HepG2 (cell line): ENCODE measurements at regions not wholly inside any gene's neighbourhood (a gene's known extent, or its start where the extent isn't known, plus 50 kb on each side); places are given as distances from the start of the nearest gene placed in this dataset.

Experiments used
- ATAC-seq: fragments of 200-7000 bp; cut with Tn5 transposase; 3 replicates; pipeline ENCODE4 v1.9.1; 2020; ENCODE audit warnings: mild to moderate bottlenecking, moderate library complexity
- BruUV-seq: library from RNA; stranded (reverse); fragments of 400-500 nt; replicated peaks from 2 replicates; lab custom pipeline; 2021; lab: Mats Ljungman, UMichigan
- CTCF ChIA-PET: fragments of 300-600 bp; formaldehyde crosslinking; extraction: SDS; loops from one replicate; lab custom pipeline; 2021; ENCODE audit warnings: low total read pairs, inconsistent platforms, low intra/inter-chr PET ratio; lab: Yijun Ruan, JAX
- POLR2A ChIA-PET: fragments of 350-600 bp; sonication (Branson Sonifier 250); formaldehyde crosslinking; loops from one replicate; lab custom pipeline; 2020; ENCODE audit warnings: antibody characterized with exemption, inconsistent platforms; lab: Yijun Ruan, JAX
- DNase-seq: peaks from one replicate; pipeline ENCODE4 v3.0.0-alpha.2; 2015; ENCODE audit warnings: low spot score
- FAIRE-seq: peaks from 3 replicates; lab custom pipeline; 2011; peaks lifted over from hg19 to GRCh38; lab: Jason Lieb, UNC
- H2AFZ ChIP-seq: one replicate; pipeline ENCODE4 v1.6.1; 2011; ENCODE audit warnings: low read length, inconsistent platforms
- H3K27ac ChIP-seq: fragments of 300-600 bp; 3 replicates; pipeline ENCODE4 v1.8.0; 2011; ENCODE audit warnings: mixed run types, mild to moderate bottlenecking, mixed read lengths, low read length, inconsistent platforms; ENCODE audit not compliant: insufficient read depth; ENCODE audit errors: extremely low read length
- H3K27me3 ChIP-seq, 2 experiments: fragments of 200-600 bp in 1 of 2; 2 replicates in 1 of 2; 3 replicates in 1 of 2; pipeline versions ENCODE4 v1.6.0 to v1.8.0; 2011; ENCODE audit warnings: low read length in 2 of 2, mild to moderate bottlenecking in 2 of 2, moderate library complexity in 2 of 2, inconsistent platforms in 1 of 2; ENCODE audit not compliant: insufficient read depth in 2 of 2, control insufficient read depth in 1 of 2
- H3K36me3 ChIP-seq, 2 experiments: fragments of 200-600 bp in 1 of 2; replicated peaks in 1 of 2; 2 replicates in 1 of 2; 3 replicates in 1 of 2; pipeline versions ENCODE4 v1.5.1 to v1.8.0; 2011; ENCODE audit warnings: low read length in 2 of 2, inconsistent platforms in 1 of 2; ENCODE audit not compliant: insufficient read depth in 2 of 2, control insufficient read depth in 1 of 2
- H3K4me1 ChIP-seq: 2 replicates; pipeline ENCODE4 v1.5.1; 2012; ENCODE audit warnings: low read length, inconsistent platforms; ENCODE audit not compliant: insufficient read depth
- H3K4me2 ChIP-seq: 2 replicates; pipeline ENCODE4 v1.6.0; 2011; ENCODE audit warnings: low read depth, low read length, inconsistent platforms
- H3K4me3 ChIP-seq, 3 experiments: fragments of 200-600 bp in 1 of 3; sonication (generic), shearing (Covaris generic) in 1 of 3; replicated peaks in 1 of 3; 2 replicates each; pipeline ENCODE4 v1.5.1; 2011 to 2016; ENCODE audit warnings: low read length in 3 of 3, inconsistent platforms in 2 of 3, low read depth in 2 of 3, mild to moderate bottlenecking in 2 of 3, control low read depth in 1 of 3, mixed read lengths in 1 of 3; ENCODE audit not compliant: insufficient read depth in 1 of 3
- H3K79me2 ChIP-seq: one replicate; pipeline ENCODE4 v1.6.1; 2011; ENCODE audit warnings: low read length, inconsistent platforms; ENCODE audit not compliant: insufficient read depth
- H3K9ac ChIP-seq: 2 replicates; pipeline ENCODE4 v1.6.0; 2011; ENCODE audit warnings: mild to moderate bottlenecking, low read depth, low read length, inconsistent platforms; ENCODE audit not compliant: insufficient read depth
- H3K9me3 ChIP-seq: 2 replicates; pipeline ENCODE4 v1.5.1; 2012; ENCODE audit warnings: mild to moderate bottlenecking, low read length
- H4K20me1 ChIP-seq: 2 replicates; pipeline ENCODE4 v1.6.0; 2011; ENCODE audit warnings: inconsistent platforms, mild to moderate bottlenecking, low read length, moderate library complexity; ENCODE audit not compliant: insufficient read depth
- CBX5 ChIP-seq: sonication (generic); formaldehyde crosslinking; IDR thresholded peaks from 2 replicates; pipeline ENCODE4 v1.4.0; 2020; ENCODE audit warnings: missing genetic modification reagents, borderline replicate concordance
- RBM39 ChIP-seq: fragments of 200-400 bp; formaldehyde crosslinking; IDR thresholded peaks from one replicate; pipeline ENCODE4 v1.6.1; 2018; ENCODE audit warnings: antibody characterized with exemption, mild to moderate bottlenecking, low read depth, low read length; ENCODE audit not compliant: poor library complexity, severe bottlenecking
- ZNF367 ChIP-seq: sonication (generic); formaldehyde crosslinking; IDR thresholded peaks from 2 replicates; pipeline ENCODE4 v1.4.0; 2020; ENCODE audit warnings: missing genetic modification reagents, borderline replicate concordance
- ZNF431 ChIP-seq: sonication (generic); formaldehyde crosslinking; IDR thresholded peaks from 2 replicates; pipeline ENCODE4 v1.9.0; 2022; ENCODE audit warnings: missing genetic modification reagents, low read depth, mild to moderate bottlenecking, borderline replicate concordance
- WGBS: methylation state at CpG from one replicate; pipeline ENCODE4 v1.1.6; 2017; ENCODE audit warnings: low lambda C conversion rate; 5-methylcytosine and 5-hydroxymethylcytosine counted together
- in situ Hi-C: cut with HindIII; loops from 2 replicates; pipeline ENCODE4 v1.10.0; 2017; ENCODE audit warnings: low pct_unique_long_range_greater_than_20kb; ENCODE audit not compliant: extremely low pct_ligation_motif_present
- intact Hi-C: fragments of 100-400 bp; cut with micrococcal nuclease; formaldehyde crosslinking; loops from one replicate; pipeline ENCODE4 v1.10.0; 2022; ENCODE audit not compliant: unreplicated experiment
- TF ChIP-seq, protein P1 (sequence below): sonication (generic); formaldehyde crosslinking; IDR thresholded peaks from 2 replicates; pipeline ENCODE4 v1.4.0; 2020; ENCODE audit warnings: low read depth, mild to moderate bottlenecking, missing genetic modification reagents
- TF ChIP-seq, protein P2 (sequence below): sonication (generic); formaldehyde crosslinking; IDR thresholded peaks from 2 replicates; pipeline ENCODE4 v1.4.0; 2020; ENCODE audit warnings: missing genetic modification reagents
- TF ChIP-seq, protein P3 (sequence below), 2 experiments: sonication (generic) in 1 of 2; formaldehyde crosslinking in 1 of 2; IDR thresholded peaks; 2 replicates each; pipeline versions ENCODE4 v1.6.1 to v1.9.0; 2014 to 2022; ENCODE audit warnings: antibody characterized with exemption in 1 of 2, borderline replicate concordance in 1 of 2, inconsistent platforms in 1 of 2, low read depth in 1 of 2, missing genetic modification reagents in 1 of 2
- TF ChIP-seq, protein P4 (sequence below): IDR thresholded peaks from 2 replicates; pipeline ENCODE4 v1.6.1; 2016; ENCODE audit warnings: control low read depth

DNA sequence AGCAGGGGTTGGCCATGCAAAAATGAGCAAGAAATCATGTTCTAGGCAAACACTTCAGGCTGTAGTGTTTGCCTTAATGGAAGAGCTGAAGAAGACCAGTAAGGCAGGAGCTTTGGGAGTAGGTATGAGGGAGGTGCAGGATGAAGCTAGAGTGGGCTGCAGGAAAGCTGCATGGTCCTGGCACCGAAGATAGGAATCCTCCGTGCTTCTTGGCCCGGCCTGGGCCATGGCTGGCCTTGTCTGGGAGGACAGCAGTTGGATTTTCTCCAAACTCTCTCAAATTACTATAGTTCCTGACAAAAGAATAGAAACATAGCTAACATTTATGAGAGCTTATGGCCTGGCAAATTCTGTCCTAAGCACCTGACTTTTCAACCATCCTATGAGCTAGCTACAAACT is 116.5 kb downstream of the UCHL1 start:
- intact Hi-C loops, result no loop called here
- H3K4me1 ChIP-seq, result no peaks in the 10 kb centered on the region
- FAIRE-seq (no peak), ATAC-seq (no peak), DNase-seq (no peak)
- CTCF ChIA-PET, result no interaction called here
- no TSS peak for BruUV-seq
- H3K27me3 ChIP-seq, result peaks cover 0 to 13% of the 10 kb centered on the region in 2 experiments; a peak in 1 of 5 replicates
- H3K9me3 ChIP-seq, result no peaks in the 10 kb centered on the region
- POLR2A ChIA-PET, result no interaction called here
- H4K20me1 ChIP-seq, result no peaks in the 10 kb centered on the region
- no peaks in the 10 kb centered on the region for H3K79me2 ChIP-seq
- H3K36me3 ChIP-seq, result no peaks in the 10 kb centered on the region
- no peak overlapping the region for H3K4me3 ChIP-seq
- in situ Hi-C loops, result no loop called here
- H3K9ac ChIP-seq, result no peak overlapping the region
- no peak overlapping the region for H2AFZ ChIP-seq
- H3K27ac ChIP-seq, result no peak overlapping the region
- 6% methylated on average over 3 of the region's 3 CpGs for WGBS
- no peak overlapping the region for H3K4me2 ChIP-seq
- TF ChIP-seq RBM39 (no peak), CBX5 (CRISPR knock-in tag) (no peak), ZNF431 (CRISPR knock-in tag) (no peak), ZNF367 (CRISPR knock-in tag) (no peak)
- TF ChIP-seq, protein P1, sequence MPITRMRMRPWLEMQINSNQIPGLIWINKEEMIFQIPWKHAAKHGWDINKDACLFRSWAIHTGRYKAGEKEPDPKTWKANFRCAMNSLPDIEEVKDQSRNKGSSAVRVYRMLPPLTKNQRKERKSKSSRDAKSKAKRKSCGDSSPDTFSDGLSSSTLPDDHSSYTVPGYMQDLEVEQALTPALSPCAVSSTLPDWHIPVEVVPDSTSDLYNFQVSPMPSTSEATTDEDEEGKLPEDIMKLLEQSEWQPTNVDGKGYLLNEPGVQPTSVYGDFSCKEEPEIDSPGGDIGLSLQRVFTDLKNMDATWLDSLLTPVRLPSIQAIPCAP (CRISPR knock-in tag), result no peak
- TF ChIP-seq, protein P2, sequence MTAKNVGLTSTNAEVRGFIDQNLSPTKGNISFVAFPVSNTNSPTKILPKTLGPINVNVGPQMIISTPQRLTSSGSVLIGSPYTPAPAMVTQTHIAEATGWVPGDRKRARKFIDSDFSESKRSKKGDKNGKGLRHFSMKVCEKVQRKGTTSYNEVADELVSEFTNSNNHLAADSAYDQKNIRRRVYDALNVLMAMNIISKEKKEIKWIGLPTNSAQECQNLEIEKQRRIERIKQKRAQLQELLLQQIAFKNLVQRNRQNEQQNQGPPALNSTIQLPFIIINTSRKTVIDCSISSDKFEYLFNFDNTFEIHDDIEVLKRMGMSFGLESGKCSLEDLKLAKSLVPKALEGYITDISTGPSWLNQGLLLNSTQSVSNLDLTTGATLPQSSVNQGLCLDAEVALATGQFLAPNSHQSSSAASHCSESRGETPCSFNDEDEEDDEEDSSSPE (CRISPR knock-in tag), result no peak
- TF ChIP-seq, protein P3, sequence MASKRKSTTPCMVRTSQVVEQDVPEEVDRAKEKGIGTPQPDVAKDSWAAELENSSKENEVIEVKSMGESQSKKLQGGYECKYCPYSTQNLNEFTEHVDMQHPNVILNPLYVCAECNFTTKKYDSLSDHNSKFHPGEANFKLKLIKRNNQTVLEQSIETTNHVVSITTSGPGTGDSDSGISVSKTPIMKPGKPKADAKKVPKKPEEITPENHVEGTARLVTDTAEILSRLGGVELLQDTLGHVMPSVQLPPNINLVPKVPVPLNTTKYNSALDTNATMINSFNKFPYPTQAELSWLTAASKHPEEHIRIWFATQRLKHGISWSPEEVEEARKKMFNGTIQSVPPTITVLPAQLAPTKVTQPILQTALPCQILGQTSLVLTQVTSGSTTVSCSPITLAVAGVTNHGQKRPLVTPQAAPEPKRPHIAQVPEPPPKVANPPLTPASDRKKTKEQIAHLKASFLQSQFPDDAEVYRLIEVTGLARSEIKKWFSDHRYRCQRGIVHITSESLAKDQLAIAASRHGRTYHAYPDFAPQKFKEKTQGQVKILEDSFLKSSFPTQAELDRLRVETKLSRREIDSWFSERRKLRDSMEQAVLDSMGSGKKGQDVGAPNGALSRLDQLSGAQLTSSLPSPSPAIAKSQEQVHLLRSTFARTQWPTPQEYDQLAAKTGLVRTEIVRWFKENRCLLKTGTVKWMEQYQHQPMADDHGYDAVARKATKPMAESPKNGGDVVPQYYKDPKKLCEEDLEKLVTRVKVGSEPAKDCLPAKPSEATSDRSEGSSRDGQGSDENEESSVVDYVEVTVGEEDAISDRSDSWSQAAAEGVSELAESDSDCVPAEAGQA (IDR thresholded peaks at IDR 0.05; ENCODE audit: low read depth), result no peak
- TF ChIP-seq, protein P3 (CRISPR knock-in tag; IDR thresholded peaks at IDR 0.05; ENCODE audit: borderline replicate concordance), result no peak
- TF ChIP-seq, protein P4, sequence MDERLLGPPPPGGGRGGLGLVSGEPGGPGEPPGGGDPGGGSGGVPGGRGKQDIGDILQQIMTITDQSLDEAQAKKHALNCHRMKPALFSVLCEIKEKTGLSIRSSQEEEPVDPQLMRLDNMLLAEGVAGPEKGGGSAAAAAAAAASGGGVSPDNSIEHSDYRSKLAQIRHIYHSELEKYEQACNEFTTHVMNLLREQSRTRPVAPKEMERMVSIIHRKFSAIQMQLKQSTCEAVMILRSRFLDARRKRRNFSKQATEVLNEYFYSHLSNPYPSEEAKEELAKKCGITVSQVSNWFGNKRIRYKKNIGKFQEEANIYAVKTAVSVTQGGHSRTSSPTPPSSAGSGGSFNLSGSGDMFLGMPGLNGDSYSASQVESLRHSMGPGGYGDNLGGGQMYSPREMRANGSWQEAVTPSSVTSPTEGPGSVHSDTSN, result no peak
